ENCODE measurements at regions not wholly inside any gene's neighbourhood (a gene's known extent, or its start where the extent isn't known, plus 50 kb on each side); places are given as distances from the start of the nearest gene placed in this dataset.
"Not testable (repeated sequence)": the region's sequence is repeated elsewhere in the genome, so short reads cannot be mapped to it uniquely, and the experiment has no call there.

DNA sequence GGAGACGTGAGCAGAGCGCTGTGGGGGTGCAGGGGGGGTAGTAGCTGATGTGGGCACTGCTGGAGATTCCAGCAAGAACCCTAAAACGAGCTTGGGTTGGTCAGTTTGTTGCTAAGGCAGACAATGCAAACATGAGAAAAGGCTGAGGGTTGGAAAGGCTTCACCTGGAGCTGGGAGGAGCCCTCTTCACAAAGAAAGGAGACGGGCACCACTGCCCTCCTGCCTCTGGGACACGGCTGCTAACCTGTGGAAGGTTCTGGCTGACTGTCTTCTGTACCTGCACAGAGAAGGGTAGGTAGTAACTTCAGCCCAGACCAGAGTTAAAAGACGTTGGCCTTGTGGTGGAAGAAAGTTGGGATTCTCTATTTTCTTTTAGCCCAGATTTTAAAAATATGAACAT, 108.7 kb downstream of the SUCLA2 start:
- peaks cover 4% of the 10 kb centered on the region for H3K36me3 Mint-ChIP-seq (ENCODE audit: insufficient read depth)
- H3K27me3 Mint-ChIP-seq = no peaks in the 10 kb centered on the region
- no peak for ATAC-seq (replicated peaks; ENCODE audit: extremely low read depth, poor library complexity, severe bottlenecking)
- DNase-seq (ENCODE audit: low spot score in 2 of 2) = no peak
- no peaks in the 10 kb centered on the region for H3K4me1 Mint-ChIP-seq
- no peak overlapping the region for H3K27ac Mint-ChIP-seq (ENCODE audit: low read depth)
- H3K9me3 Mint-ChIP-seq = no peaks in the 10 kb centered on the region
- no peak overlapping the region for H3K4me3 Mint-ChIP-seq

DNA sequence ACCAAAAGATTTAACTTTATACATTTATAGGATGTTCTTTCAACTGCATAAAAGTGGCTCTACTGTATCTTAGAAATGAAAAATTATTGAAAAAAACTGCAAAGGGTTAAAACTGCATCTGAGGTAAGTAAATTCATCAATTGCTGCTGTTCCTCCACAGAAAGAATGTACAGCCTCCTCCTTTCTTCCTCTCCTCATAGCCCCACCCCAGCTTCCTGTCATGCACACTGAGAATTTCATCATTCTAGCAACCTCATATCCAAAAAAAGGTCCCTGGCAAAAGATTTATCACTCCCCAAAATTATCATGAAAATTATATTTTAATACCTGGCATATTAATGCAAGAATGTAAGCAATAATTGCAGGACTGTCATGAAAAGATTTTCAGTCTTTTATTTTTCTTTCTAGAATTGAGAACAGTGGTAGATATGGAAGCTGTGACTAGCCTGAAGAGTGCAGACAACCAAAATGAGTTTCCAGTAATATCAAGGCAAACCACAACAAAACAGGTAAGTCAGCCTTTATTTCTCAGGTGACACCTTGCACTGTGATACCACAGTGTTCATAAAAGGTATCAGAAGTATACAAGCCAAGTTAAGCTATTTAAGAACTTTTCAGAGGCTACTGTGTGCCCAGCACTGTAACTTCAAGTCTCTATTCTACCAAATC, 110.8 kb downstream of the SUCLA2 start:
- ATAC-seq (replicated peaks; ENCODE audit: extremely low read depth, poor library complexity, severe bottlenecking) (no peak), DNase-seq (ENCODE audit: low spot score in 2 of 2) (no peak)
- Mint-ChIP-seq H3K27me3 (no peaks in the 10 kb centered on the region), H3K36me3 (ENCODE audit: insufficient read depth) (peaks cover 3% of the 10 kb centered on the region), H3K4me3 (no peak overlapping the region), H3K9me3 (no peaks in the 10 kb centered on the region), H3K27ac (ENCODE audit: low read depth) (no peak overlapping the region), H3K4me1 (no peaks in the 10 kb centered on the region)

DNA sequence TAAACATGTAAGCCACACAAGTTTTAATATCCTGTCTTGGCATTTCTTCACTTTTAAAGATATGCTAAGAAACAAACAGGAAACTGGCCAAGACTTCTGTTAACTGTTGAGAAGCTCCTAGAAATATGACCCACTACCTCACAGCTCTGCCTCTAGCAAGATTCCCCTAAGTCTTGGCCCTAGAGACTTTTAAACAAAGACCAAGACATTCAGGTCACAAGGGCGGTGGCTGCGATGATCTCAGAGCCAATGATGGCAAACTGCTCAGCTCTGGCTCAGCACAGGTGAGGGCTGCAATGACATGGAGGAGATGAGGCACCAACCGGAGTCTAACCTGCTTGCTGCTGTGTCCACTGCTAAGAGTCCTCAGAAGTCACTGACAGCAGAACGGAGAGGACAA, 114.8 kb downstream of the SUCLA2 start:
- no peak overlapping the region for H3K4me3 Mint-ChIP-seq
- no peaks in the 10 kb centered on the region for H3K9me3 Mint-ChIP-seq
- H3K27me3 Mint-ChIP-seq = no peaks in the 10 kb centered on the region
- no peak overlapping the region for H3K27ac Mint-ChIP-seq (ENCODE audit: low read depth)
- ATAC-seq (replicated peaks; ENCODE audit: extremely low read depth, poor library complexity, severe bottlenecking) = no peak
- no peaks in the 10 kb centered on the region for H3K36me3 Mint-ChIP-seq (ENCODE audit: insufficient read depth)
- DNase-seq (ENCODE audit: low spot score in 2 of 2) = no peak
- no peaks in the 10 kb centered on the region for H3K4me1 Mint-ChIP-seq

DNA sequence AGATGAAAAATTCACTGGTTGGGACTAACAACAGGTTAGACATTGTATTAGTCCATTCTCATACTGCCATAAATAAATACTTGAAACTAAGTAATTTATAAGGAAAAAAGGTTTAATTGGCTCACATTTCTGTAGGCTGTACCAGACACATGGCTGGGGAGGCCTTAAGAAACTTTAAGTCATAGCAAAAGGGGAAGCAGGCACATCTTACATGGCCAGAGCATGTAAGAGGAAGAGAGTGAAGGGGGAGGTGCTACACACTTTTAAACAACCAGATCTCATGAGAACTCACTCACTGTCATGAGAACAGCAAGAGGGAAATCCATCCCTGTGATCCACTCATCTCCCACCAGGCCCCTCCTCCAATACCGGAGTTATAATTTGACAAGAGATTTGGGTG, 125.9 kb downstream of the SUCLA2 start:
- no peaks in the 10 kb centered on the region for H3K4me1 Mint-ChIP-seq
- H3K27me3 Mint-ChIP-seq = peaks cover 19% of the 10 kb centered on the region
- peaks cover 17% of the 10 kb centered on the region for H3K9me3 Mint-ChIP-seq
- no peak overlapping the region for H3K4me3 Mint-ChIP-seq
- no peak for ATAC-seq (replicated peaks; ENCODE audit: extremely low read depth, poor library complexity, severe bottlenecking)
- no peak overlapping the region for H3K27ac Mint-ChIP-seq (ENCODE audit: low read depth)
- no peak for DNase-seq (ENCODE audit: low spot score in 2 of 2)
- H3K36me3 Mint-ChIP-seq (ENCODE audit: insufficient read depth) = no peaks in the 10 kb centered on the region

DNA sequence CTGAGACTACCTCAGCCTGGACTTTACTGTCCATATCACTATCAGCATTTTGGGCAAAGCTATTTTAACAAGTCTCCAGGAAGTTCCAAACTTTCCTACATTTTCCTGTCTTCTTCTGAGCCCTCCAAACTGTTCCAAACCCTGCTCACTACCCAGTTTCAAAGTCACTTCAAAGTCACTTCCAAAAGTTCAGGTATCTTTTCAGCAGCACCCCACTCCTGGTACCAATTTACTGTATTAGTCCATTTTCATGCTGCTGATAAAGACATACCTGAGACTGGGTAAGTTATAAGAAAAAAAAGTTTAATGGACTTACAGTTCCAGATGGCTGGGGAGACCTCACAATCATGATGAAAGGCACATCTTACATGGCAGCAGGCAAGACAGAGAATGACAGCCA, 127.1 kb downstream of the SUCLA2 start:
- ATAC-seq (replicated peaks; ENCODE audit: extremely low read depth, poor library complexity, severe bottlenecking); DNase-seq (ENCODE audit: low spot score in 2 of 2); H3K4me1 Mint-ChIP-seq; H3K27ac Mint-ChIP-seq (ENCODE audit: low read depth); H3K36me3 Mint-ChIP-seq (ENCODE audit: insufficient read depth); H3K4me3 Mint-ChIP-seq: not testable (repeated sequence)
- peaks cover 17% of the 10 kb centered on the region for H3K9me3 Mint-ChIP-seq
- H3K27me3 Mint-ChIP-seq = peaks cover 23% of the 10 kb centered on the region

DNA sequence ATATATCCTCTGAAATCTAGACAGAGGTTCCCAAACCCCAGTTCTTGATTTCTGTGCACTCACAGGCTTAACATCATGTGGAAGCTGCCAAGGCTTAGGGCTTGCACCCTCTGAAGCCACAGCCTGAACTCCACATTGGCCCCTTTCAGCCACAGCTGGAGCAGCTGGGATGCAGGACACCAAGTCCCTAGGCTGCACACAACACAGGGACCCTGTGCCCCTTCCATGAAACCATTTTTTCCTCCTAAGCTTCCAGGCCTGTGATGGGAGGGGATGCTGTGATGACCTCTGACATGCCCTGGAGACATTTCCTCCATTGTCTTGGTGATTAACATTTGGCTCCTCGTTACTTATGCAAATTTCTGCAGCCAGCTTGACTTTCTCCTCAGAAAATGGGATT, 127.8 kb downstream of the SUCLA2 start:
- H3K4me3 Mint-ChIP-seq; ATAC-seq (replicated peaks; ENCODE audit: extremely low read depth, poor library complexity, severe bottlenecking); H3K36me3 Mint-ChIP-seq (ENCODE audit: insufficient read depth); H3K4me1 Mint-ChIP-seq; H3K27ac Mint-ChIP-seq (ENCODE audit: low read depth); DNase-seq (ENCODE audit: low spot score in 2 of 2): not testable (repeated sequence)
- H3K9me3 Mint-ChIP-seq = peaks cover 17% of the 10 kb centered on the region
- peaks cover 23% of the 10 kb centered on the region for H3K27me3 Mint-ChIP-seq

DNA sequence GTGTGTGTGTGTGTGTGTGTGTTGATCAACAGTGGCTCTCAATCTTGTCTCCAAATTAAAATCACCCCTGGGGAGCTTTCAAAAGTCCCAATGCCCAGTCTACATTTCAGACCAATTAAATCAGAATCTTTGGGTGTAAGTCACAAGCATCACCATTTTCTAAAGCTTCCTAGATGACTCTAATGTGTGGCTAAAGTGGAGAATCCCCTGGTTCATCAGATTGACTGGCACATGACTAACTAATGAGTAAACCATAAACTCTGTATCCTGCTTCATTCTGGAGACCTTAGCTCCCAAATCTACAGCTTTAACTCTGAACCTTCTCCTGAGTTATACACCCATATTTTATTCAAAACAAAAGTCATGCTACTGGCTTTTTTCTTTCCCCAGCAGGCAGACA, 131.3 kb downstream of the SUCLA2 start:
- peaks cover 17% of the 10 kb centered on the region for H3K9me3 Mint-ChIP-seq
- H3K27me3 Mint-ChIP-seq = peaks cover 23% of the 10 kb centered on the region
- no peak overlapping the region for H3K27ac Mint-ChIP-seq (ENCODE audit: low read depth)
- DNase-seq (ENCODE audit: low spot score in 2 of 2) (no peak), ATAC-seq (replicated peaks; ENCODE audit: extremely low read depth, poor library complexity, severe bottlenecking) (no peak)
- H3K4me1 Mint-ChIP-seq = no peaks in the 10 kb centered on the region
- no peak overlapping the region for H3K4me3 Mint-ChIP-seq
- no peaks in the 10 kb centered on the region for H3K36me3 Mint-ChIP-seq (ENCODE audit: insufficient read depth)

DNA sequence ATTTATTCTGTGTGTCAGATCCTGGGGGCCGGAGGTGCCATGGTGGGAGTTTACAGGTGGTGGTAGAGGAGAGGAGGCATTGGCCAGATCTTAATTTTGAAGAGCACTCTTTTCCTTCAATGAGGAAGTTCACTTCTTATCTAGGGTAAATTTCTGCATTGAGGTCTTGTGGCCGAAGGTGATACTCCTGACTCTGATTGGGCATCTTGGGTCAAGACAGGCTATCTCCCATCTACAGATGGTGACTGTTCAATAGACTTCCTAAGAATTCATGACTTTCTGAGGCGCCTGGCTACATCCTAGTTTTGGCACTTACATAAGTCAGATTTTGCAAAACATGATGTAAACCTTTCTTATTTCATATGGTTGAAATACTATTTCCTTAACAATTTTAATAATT, 135.2 kb downstream of the SUCLA2 start:
- DNase-seq (ENCODE audit: low spot score in 2 of 2) = no peak
- Mint-ChIP-seq H3K36me3 (ENCODE audit: insufficient read depth) (no peaks in the 10 kb centered on the region), H3K4me1 (no peaks in the 10 kb centered on the region), H3K27ac (ENCODE audit: low read depth) (no peak overlapping the region), H3K27me3 (peaks cover 18% of the 10 kb centered on the region), H3K4me3 (no peak overlapping the region), H3K9me3 (no peaks in the 10 kb centered on the region)
- ATAC-seq (replicated peaks; ENCODE audit: extremely low read depth, poor library complexity, severe bottlenecking) = no peak

DNA sequence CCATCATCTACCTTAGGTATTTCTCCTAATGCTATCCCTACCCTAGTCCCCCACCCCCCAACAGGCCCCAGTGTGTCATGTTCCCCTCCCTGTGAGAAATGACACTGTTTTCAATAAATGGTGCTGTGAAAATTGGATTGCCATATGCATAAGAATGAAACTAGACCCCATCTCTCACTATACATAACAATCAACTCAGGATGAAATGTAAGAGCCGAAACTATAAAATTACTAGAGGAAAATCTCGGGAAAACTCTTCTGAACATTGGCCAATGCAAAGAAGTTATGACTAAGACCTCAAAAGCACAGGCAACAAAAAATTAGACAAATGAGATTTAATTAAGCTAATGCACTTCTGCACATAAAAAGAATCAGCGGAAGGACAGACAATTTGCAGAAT, 138.2 kb downstream of the SUCLA2 start:
- Mint-ChIP-seq H3K4me3 (no peak overlapping the region), H3K36me3 (ENCODE audit: insufficient read depth) (no peaks in the 10 kb centered on the region), H3K4me1 (no peaks in the 10 kb centered on the region), H3K9me3 (no peaks in the 10 kb centered on the region), H3K27ac (ENCODE audit: low read depth) (no peak overlapping the region), H3K27me3 (peaks cover 37% of the 10 kb centered on the region)
- DNase-seq (ENCODE audit: low spot score in 2 of 2) (no peak), ATAC-seq (replicated peaks; ENCODE audit: extremely low read depth, poor library complexity, severe bottlenecking) (no peak)

DNA sequence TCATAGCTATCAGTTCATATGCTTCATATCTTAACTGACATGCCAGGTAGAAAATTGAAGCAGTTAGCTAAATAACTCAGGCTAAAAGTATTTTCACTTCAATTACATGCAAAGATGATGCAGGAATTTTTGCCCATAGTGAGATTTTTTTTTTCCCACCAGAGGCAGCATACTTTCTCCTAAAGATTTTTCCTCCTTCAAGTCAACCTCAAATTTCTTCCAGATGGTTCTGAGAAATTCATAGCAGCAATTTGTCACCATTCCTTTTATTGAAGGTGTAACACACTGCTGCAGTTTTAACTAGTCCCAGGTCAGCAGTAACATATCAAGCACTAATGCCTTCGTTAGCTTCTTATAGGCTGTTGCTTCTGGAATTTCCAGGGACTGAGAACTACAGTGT, 141.9 kb downstream of the SUCLA2 start:
- DNase-seq (ENCODE audit: low spot score in 2 of 2) (no peak), ATAC-seq (replicated peaks; ENCODE audit: extremely low read depth, poor library complexity, severe bottlenecking) (no peak)
- Mint-ChIP-seq H3K27me3 (peaks cover 40% of the 10 kb centered on the region), H3K4me1 (no peaks in the 10 kb centered on the region), H3K36me3 (ENCODE audit: insufficient read depth) (no peaks in the 10 kb centered on the region), H3K4me3 (no peak overlapping the region), H3K27ac (ENCODE audit: low read depth) (no peak overlapping the region), H3K9me3 (no peaks in the 10 kb centered on the region)

DNA sequence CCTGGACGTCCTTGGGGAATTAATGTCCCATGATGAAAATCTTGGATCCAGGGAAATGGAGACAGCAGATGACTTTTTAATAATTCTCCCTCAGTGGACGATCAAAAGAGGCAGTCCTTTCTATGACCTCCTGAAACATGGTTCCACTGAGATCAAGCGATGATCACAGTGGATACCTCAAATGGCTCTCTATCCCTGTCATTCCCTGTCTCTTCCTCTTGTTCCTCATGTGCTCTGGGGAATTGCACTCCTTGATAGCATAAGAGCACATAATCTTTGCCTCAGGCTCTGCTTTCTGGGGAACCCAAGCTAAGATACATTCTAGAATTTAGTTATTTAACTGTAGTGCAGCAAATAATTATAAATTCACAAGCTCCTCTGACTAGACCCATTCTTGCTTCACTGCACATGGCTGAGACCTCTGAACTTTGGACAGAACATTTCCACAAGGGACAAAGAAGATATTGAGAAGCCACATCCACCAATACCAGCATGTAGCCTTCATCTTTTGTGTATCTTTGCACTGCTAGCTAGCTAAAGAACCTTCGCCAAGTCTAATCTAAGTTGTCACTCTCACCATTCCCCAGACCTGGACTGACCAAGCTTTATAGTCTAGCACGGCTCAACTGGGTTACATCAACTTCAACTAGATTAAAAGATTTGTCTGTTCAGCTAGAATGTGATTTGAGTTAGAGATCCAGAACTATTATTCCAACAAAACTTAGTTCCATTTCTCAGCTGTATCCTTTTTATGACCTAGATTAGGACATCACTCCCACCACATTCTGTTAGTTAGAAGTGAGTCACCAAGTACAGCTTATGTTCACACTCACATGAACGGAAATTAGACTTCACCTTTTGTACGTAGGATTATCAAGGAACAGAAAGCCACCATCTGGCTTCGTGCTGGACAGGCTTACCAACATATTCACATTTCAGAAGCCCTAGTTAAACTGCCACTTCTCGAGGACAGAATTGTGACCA, 142.7 kb downstream of the SUCLA2 start:
- no peaks in the 10 kb centered on the region for H3K4me1 Mint-ChIP-seq
- DNase-seq (ENCODE audit: low spot score in 2 of 2) (no peak), ATAC-seq (replicated peaks; ENCODE audit: extremely low read depth, poor library complexity, severe bottlenecking) (no peak)
- no peaks in the 10 kb centered on the region for H3K36me3 Mint-ChIP-seq (ENCODE audit: insufficient read depth)
- H3K4me3 Mint-ChIP-seq = no peak overlapping the region
- H3K27ac Mint-ChIP-seq (ENCODE audit: low read depth) = no peak overlapping the region
- H3K27me3 Mint-ChIP-seq = peaks cover 43% of the 10 kb centered on the region
- H3K9me3 Mint-ChIP-seq = no peaks in the 10 kb centered on the region

DNA sequence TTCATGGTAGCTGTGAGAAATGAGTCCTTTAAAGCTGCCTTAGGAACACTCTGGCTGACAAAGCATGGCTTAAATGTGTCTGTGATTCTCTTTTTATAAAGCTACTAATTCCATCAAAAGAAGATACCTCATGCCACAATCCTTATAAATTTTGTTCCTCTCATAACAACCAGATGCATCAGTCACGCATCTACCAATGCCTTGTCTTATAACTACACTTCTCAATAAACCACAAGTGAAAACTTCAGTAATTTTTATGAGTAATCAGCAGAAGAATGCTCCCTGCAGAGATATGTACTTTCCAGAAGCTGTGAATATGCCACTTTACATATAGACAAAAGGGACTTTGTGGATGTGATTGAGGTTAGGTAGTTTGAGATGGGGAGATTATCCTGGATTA, 147.8 kb downstream of the SUCLA2 start:
- Mint-ChIP-seq H3K4me1 (no peaks in the 10 kb centered on the region), H3K4me3 (no peak overlapping the region), H3K36me3 (ENCODE audit: insufficient read depth) (no peaks in the 10 kb centered on the region), H3K27me3 (peaks cover 49% of the 10 kb centered on the region), H3K27ac (ENCODE audit: low read depth) (no peak overlapping the region), H3K9me3 (peaks cover 5% of the 10 kb centered on the region)
- ATAC-seq (replicated peaks; ENCODE audit: extremely low read depth, poor library complexity, severe bottlenecking) (no peak), DNase-seq (ENCODE audit: low spot score in 2 of 2) (no peak)

DNA sequence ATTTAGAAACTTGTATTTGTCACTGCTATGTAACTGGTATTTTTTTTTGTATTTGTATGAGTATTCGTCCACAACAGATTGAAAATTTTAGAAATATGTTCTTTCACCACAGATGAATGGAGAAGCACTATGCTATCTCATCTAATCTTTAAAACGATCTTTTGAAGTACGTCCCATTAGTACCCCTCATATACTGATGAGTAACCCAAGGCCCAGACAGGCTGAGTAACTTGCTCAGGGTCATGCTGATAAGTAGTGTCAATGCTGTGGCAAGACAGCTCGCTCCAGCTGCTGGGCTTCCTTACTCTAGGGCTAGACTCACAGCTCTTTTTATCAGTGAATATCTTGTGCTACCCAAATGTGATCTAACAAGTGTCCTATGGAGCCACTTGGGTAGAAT, 154.2 kb downstream of the SUCLA2 start:
- Mint-ChIP-seq H3K27ac (ENCODE audit: low read depth) (no peak overlapping the region), H3K9me3 (peaks cover 5% of the 10 kb centered on the region), H3K4me1 (no peaks in the 10 kb centered on the region), H3K4me3 (no peak overlapping the region), H3K36me3 (ENCODE audit: insufficient read depth) (no peaks in the 10 kb centered on the region), H3K27me3 (peaks cover 32% of the 10 kb centered on the region)
- no peak for DNase-seq (ENCODE audit: low spot score in 2 of 2)
- ATAC-seq (replicated peaks; ENCODE audit: extremely low read depth, poor library complexity, severe bottlenecking) = no peak

Measured in central memory CD8-positive, alpha-beta T cell (primary cell).